Fibroblast of the aortic adventitia (primary cell): ENCODE measurements at regions not wholly inside any gene's neighbourhood (a gene's known extent, or its start where the extent isn't known, plus 50 kb on each side); places are given as distances from the start of the nearest gene placed in this dataset.

ENCODE experiments used
- DNase-seq: peaks from one replicate; pipeline ENCODE4 v3.0.0-alpha.2; 2010; ENCODE audit warnings: low read depth
- H3K4me3 ChIP-seq: 2 replicates; pipeline ENCODE4 v1.5.1; 2011; ENCODE audit warnings: low read depth, mild to moderate bottlenecking, control low read depth, low read length, moderate library complexity
- CTCF ChIP-seq: IDR thresholded peaks from 2 replicates; pipeline ENCODE4 v1.5.1; 2011; ENCODE audit warnings: mild to moderate bottlenecking, low read length, control low read depth, inconsistent platforms; ENCODE audit not compliant: insufficient read depth

- H3K4me3 ChIP-seq, result no peak overlapping the region
- DNase-seq, result no peak
- TF ChIP-seq CTCF, result no peak
These were observed 395.4 kb downstream of the GATA3 start for GRCh38 chr10:8449909-8450308.

GRCh38 chr10:8453587-8453986, 399.1 kb downstream of the GATA3 start:
- H3K4me3 ChIP-seq, result no peak overlapping the region
- peak; percentile 64 for DNase-seq
- TF ChIP-seq CTCF, result no peak

GRCh38 chr10:8454357-8454756, 399.9 kb downstream of the GATA3 start:
- no peak for DNase-seq
- TF ChIP-seq CTCF, result no peak
- H3K4me3 ChIP-seq, result no peak overlapping the region

- no peak overlapping the region for H3K4me3 ChIP-seq
- no peak for TF ChIP-seq CTCF
- no peak for DNase-seq
These were observed 400.7 kb downstream of the GATA3 start for GRCh38 chr10:8455181-8455580.

GRCh38 chr10:8456386-8456785, 401.9 kb downstream of the GATA3 start:
- TF ChIP-seq CTCF, result no peak
- no peak for DNase-seq
- H3K4me3 ChIP-seq, result no peak overlapping the region

- DNase-seq, result peak; percentile 4
- TF ChIP-seq CTCF, result no peak
- no peak overlapping the region for H3K4me3 ChIP-seq
These were observed 406.1 kb downstream of the GATA3 start for GRCh38 chr10:8460626-8461025.

- no peak for DNase-seq
- TF ChIP-seq CTCF, result no peak
These were observed 408.1 kb downstream of the GATA3 start for GRCh38 chr10:8462565-8462964.

More at GRCh38 chr10:8462565-8462964, 408.1 kb downstream of the GATA3 start:
- H3K4me3 ChIP-seq, result no peak overlapping the region
